D721Med (cell line): ENCODE measurements at regions not wholly inside any gene's neighbourhood (a gene's known extent, or its start where the extent isn't known, plus 50 kb on each side); places are given as distances from the start of the nearest gene placed in this dataset.

Source experiments
- DNase-seq: peaks from one replicate; pipeline ENCODE4 v3.0.0; 2011; ENCODE audit warnings: low spot score; ENCODE audit not compliant: insufficient read length
- FAIRE-seq: peaks from 2 replicates; lab custom pipeline; 2011; peaks lifted over from hg19 to GRCh38; lab: Jason Lieb, UNC
- TF ChIP-seq, protein P1 (sequence below): IDR thresholded peaks from 2 replicates; pipeline ENCODE4 v1.5.1; 2012; ENCODE audit warnings: mild to moderate bottlenecking, control low read depth; ENCODE audit not compliant: insufficient read depth; ENCODE audit errors: missing control alignments

DNA sequence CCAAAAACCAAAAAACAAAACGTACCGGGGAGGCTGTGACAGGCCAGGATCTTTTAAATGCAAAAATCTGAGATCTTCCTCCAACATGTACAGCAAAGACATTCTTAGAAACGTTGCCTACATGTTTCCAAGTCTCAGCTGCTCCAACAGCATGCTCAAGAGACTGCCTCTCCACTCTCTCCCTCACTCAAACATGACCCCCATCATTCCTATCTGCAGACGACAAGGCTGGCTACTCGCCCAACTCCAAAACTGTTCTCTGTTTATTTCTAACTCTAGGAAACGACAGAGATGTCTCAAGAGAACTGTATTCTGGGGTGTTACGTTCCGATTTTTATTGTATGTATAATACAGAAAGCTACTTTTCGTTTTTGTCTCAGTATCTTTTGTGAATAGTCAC, 57.5 kb upstream of the TMCC3 start:
- TF ChIP-seq, protein P1, sequence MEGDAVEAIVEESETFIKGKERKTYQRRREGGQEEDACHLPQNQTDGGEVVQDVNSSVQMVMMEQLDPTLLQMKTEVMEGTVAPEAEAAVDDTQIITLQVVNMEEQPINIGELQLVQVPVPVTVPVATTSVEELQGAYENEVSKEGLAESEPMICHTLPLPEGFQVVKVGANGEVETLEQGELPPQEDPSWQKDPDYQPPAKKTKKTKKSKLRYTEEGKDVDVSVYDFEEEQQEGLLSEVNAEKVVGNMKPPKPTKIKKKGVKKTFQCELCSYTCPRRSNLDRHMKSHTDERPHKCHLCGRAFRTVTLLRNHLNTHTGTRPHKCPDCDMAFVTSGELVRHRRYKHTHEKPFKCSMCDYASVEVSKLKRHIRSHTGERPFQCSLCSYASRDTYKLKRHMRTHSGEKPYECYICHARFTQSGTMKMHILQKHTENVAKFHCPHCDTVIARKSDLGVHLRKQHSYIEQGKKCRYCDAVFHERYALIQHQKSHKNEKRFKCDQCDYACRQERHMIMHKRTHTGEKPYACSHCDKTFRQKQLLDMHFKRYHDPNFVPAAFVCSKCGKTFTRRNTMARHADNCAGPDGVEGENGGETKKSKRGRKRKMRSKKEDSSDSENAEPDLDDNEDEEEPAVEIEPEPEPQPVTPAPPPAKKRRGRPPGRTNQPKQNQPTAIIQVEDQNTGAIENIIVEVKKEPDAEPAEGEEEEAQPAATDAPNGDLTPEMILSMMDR: no peak
- no peak for FAIRE-seq
- no peak for DNase-seq

DNA sequence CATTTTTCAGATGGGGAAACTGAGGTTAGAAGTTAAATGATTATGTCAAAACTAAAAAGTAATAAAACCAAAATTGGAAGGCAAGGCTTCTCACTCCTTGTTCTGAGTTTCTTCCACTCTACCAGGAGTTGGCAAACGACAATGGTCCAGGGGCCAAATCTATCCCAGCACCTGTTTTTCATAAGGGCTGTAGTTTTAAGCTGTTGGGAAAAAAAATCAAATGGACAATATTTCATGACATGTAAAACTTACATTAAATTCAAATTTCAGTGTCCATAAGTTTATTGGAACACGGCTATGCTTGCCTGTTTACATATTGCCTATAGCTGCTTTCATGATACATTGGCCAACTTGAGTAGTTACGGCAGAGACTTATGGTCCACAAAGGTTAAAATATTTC, 56.7 kb upstream of the TMCC3 start:
- DNase-seq (no peak), FAIRE-seq (no peak)
- TF ChIP-seq, protein P1: no peak

DNA sequence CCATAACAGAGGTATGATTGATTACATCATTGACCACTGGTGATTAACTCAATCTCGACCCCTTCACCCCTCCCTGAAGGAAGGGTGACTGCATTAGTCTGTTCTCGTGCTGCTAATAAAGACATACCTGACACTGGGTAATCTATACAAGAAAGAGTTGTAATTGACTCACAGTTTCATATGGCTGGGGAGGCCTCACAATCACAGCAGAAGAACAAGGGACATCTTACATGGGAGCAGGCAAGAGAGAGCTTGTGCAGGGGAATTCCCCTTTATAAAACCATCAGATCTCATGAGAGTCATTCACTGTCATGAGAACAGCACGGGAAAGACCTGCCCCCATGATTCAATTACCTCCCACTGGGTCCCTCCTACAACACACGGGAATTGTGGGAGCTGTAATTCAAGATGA, 55.9 kb upstream of the TMCC3 start:
- DNase-seq (no peak), FAIRE-seq (no peak)

DNA sequence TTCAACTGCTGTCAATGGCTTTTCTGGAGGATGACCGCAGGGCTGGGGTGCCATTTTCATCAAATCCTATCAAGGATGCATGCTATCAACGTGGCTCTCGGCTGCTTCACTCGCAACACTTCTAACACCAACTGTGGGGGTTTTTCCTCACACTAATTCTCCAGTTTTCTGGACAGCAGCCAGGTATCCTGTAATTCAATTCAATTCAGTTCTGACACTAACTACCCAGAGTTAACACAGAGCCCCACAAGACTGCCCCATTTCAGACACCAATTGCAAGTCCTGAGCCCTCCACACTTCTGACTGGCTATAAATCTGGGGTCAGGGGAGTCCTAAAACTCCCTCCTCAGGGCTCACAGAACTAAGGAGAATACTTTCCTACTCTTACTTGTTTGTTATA, 55.3 kb upstream of the TMCC3 start:
- FAIRE-seq (no peak), DNase-seq (no peak)
- TF ChIP-seq, protein P1: no peak

More for the DNA sequence above, 55.9 kb upstream of the TMCC3 start:
- TF ChIP-seq, protein P1: no peak

DNA sequence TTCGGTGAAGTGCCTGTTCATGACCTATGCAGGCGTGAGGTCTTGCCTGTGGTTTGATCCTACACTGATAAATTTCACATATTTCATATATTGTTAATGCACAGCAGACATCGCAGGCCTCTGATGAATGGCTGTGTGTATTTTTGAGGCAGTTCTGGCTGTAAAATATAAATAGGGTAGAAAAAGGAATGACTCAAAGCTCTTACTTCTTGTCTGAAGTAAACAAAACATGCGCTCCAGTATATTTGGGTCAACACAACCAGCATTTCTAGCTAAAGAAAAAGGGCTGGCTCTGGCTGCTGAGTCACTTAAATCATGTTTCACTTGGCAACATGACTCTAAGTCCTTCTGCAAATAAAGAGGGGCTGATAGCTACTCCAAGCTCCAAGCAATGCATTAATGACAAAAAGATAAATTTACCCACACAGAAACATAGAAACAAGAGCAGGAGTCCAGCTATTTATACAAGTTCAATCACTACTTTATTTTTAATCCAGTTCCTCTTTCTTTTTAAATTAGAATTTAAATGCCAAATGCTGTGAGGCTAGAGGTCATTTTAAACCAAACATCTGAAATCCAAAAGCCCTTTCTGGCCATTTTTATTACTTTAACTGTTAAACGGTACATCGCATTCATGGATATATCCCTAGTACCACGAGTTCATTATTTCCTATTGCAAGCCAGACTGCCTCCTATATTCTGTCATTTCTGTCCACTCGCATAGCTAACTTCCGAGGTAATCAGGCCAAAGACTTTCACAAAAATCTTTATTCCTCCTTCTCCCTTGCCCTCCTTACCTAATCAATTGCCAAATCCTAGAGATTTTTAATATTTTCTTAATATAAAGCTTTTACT, 54.3 kb upstream of the TMCC3 start:
- TF ChIP-seq, protein P1: no peak
- no peak for DNase-seq
- no peak for FAIRE-seq

DNA sequence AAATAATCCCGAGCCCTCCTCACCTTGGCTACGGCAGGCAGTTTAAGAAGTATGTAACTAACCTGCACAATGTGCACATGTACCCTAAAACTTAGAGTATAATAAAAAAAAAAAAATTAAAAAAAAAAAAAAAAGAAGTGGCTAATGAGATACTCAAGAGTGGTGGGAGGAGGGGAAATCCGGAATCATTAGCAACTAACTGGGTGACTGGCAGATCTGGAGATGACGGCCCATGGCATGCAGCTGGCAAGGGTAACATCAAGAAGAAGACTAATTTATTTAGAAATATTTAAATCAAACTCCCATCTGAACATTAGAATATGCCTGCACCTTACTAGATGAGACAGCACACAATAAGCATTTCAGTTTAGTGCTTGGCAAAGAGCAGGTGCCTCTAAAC, 52.3 kb upstream of the TMCC3 start:
- DNase-seq: no peak
- TF ChIP-seq, protein P1: no peak
- no peak for FAIRE-seq

DNA sequence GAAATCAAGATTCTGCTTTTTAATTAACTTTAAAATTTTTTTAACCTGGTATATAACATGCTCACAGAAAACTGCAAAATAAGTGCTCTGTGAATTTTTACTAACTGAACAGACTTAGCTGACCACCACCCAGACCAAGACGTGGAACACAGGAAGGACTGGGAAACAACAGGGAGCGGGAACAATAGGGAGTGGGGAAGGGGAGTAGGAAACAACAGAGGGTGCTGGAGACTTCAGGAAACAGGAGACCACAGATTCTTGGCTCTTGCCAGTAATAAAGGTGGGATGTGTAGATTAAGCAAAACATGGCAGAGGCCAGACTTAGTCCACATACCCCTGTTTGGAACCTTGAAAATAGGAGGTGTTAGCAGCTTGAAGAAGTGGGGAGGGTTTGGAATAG, 51.4 kb upstream of the TMCC3 start:
- DNase-seq (no peak), FAIRE-seq (no peak)
- TF ChIP-seq, protein P1: no peak
